ENCODE measurements at regions not wholly inside any gene's neighbourhood (a gene's known extent, or its start where the extent isn't known, plus 50 kb on each side); places are given as distances from the start of the nearest gene placed in this dataset.

DNA sequence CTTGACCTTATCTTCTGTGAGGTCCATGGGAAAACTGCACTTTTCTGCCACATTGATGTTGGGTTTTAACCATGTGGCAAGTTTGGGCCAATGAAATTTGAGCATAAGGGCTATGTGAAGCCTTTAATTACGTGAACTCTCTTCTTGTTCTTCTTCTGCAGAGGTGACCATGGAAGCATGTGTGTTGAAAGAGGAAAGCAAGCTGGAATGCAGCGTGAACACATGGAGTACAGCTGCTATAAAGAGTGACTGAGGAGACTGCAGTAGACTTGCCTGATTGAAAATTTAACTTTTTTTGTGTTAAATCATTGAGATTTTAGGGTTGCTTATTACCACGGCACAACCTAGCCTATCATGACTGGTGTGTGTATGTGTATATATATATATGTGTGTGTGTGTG, 347.3 kb downstream of the ZIC1 start:
- TF ChIP-seq POLR2A (IDR thresholded peaks at IDR 0.05; ENCODE audit: low read depth, low read length) (no peak), MAFK (IDR thresholded peaks at IDR 0.05; ENCODE audit: low read depth, low read length) (no peak), CTCF (conservative IDR thresholded peaks at IDR 0.05; ENCODE audit: low read depth, low read length) (no peak), RAD21 (IDR thresholded peaks at IDR 0.05; ENCODE audit: low read length) (no peak), NFE2L2 (IDR thresholded peaks at IDR 0.05; ENCODE audit: low read depth, low read length) (no peak)

Data from IMR-90 (cell line).